ENCODE measurements at regions not wholly inside any gene's neighbourhood (a gene's known extent, or its start where the extent isn't known, plus 50 kb on each side); places are given as distances from the start of the nearest gene placed in this dataset.

- no peaks in the 10 kb centered on the region for H3K9me3 ChIP-seq
- no peak for DNase-seq (ENCODE audit: low spot score in 2 of 2)
- TF ChIP-seq CTCF (IDR thresholded peaks at IDR 0.05) (no peak), POLR2A (IDR thresholded peaks at IDR 0.05) (no peak), POLR2AphosphoS5 (IDR thresholded peaks at IDR 0.05) (no peak)
- H3K27ac ChIP-seq: no peak overlapping the region
- no peak overlapping the region for H3K4me3 ChIP-seq
- H3K4me1 ChIP-seq: peaks cover 0 to 9% of the 10 kb centered on the region in 2 donors
- no peaks in the 10 kb centered on the region for H3K27me3 ChIP-seq
- H3K36me3 ChIP-seq: no peaks in the 10 kb centered on the region
- intact Hi-C loops (cut with DNase I; ENCODE audit: low total_unique reads): no loop called here
Measured at GRCh38 chr4:155434904-155435303, 58.1 kb upstream of the MAP9 start.

- TF ChIP-seq CTCF (IDR thresholded peaks at IDR 0.05): no peak
- TF ChIP-seq POLR2A (IDR thresholded peaks at IDR 0.05): no peak
- TF ChIP-seq POLR2AphosphoS5 (IDR thresholded peaks at IDR 0.05): no peak
- Histone ChIP-seq H3K27ac (no peak overlapping the region), H3K9me3 (no peaks in the 10 kb centered on the region), H3K36me3 (no peaks in the 10 kb centered on the region), H3K27me3 (no peaks in the 10 kb centered on the region), H3K4me1 (peaks cover 0 to 9% of the 10 kb centered on the region in 2 donors), H3K4me3 (no peak overlapping the region)
- intact Hi-C loops (cut with DNase I; ENCODE audit: low total_unique reads): no loop called here
- DNase-seq (ENCODE audit: low spot score in 2 of 2): no peak
Measured at GRCh38 chr4:155434366-155434765, 57.6 kb upstream of the MAP9 start.

GRCh38 chr4:155433636-155434360 lies 57.0 kb upstream of the MAP9 start:
- no peak for DNase-seq (ENCODE audit: low spot score in 2 of 2)
- no peak overlapping the region for H3K4me3 ChIP-seq
- H3K36me3 ChIP-seq: no peaks in the 10 kb centered on the region
- H3K4me1 ChIP-seq: peaks cover 0 to 9% of the 10 kb centered on the region in 2 donors
- H3K9me3 ChIP-seq: no peaks in the 10 kb centered on the region
- intact Hi-C loops (cut with DNase I; ENCODE audit: low total_unique reads): no loop called here
- H3K27me3 ChIP-seq: no peaks in the 10 kb centered on the region
- TF ChIP-seq POLR2AphosphoS5 (IDR thresholded peaks at IDR 0.05) (no peak), CTCF (IDR thresholded peaks at IDR 0.05) (no peak)
- no peak overlapping the region for H3K27ac ChIP-seq

- TF ChIP-seq POLR2A (IDR thresholded peaks at IDR 0.05): no peak
- TF ChIP-seq POLR2AphosphoS5 (IDR thresholded peaks at IDR 0.05): no peak
- no peak for TF ChIP-seq CTCF (IDR thresholded peaks at IDR 0.05)
- no peaks in the 10 kb centered on the region for H3K27me3 ChIP-seq
- H3K27ac ChIP-seq: no peak overlapping the region
- H3K36me3 ChIP-seq: no peaks in the 10 kb centered on the region
- no peak for DNase-seq (ENCODE audit: low spot score in 2 of 2)
- H3K9me3 ChIP-seq: peaks cover 0 to 12% of the 10 kb centered on the region in 2 donors
- intact Hi-C loops (cut with DNase I; ENCODE audit: low total_unique reads): no loop called here
- H3K4me3 ChIP-seq: no peak overlapping the region
- peaks cover 0 to 9% of the 10 kb centered on the region in 2 donors for H3K4me1 ChIP-seq
Measured at GRCh38 chr4:155430895-155431795, 54.4 kb upstream of the MAP9 start.

- DNase-seq (ENCODE audit: low spot score in 2 of 2): no peak
- Histone ChIP-seq H3K9me3 (peaks cover 0 to 12% of the 10 kb centered on the region in 2 donors), H3K27me3 (no peaks in the 10 kb centered on the region), H3K4me3 (no peak overlapping the region), H3K27ac (no peak overlapping the region), H3K4me1 (peaks cover 0 to 9% of the 10 kb centered on the region in 2 donors), H3K36me3 (no peaks in the 10 kb centered on the region)
- intact Hi-C loops (cut with DNase I; ENCODE audit: low total_unique reads): no loop called here
- TF ChIP-seq CTCF (IDR thresholded peaks at IDR 0.05) (no peak), POLR2AphosphoS5 (IDR thresholded peaks at IDR 0.05) (no peak), POLR2A (IDR thresholded peaks at IDR 0.05) (no peak)
Measured at GRCh38 chr4:155428128-155428527, 51.4 kb upstream of the MAP9 start.
